Endothelial cell of umbilical vein (primary cell): ENCODE measurements at regions not wholly inside any gene's neighbourhood (a gene's known extent, or its start where the extent isn't known, plus 50 kb on each side); places are given as distances from the start of the nearest gene placed in this dataset.
"Not testable (repeated sequence)": the region's sequence is repeated elsewhere in the genome, so short reads cannot be mapped to it uniquely, and the experiment has no call there.

ENCODE experiments used
- BruUV-seq: library from RNA; stranded (reverse); fragments of 400-500 nt; replicated peaks from 2 replicates; lab custom pipeline; 2021; lab: Mats Ljungman, UMichigan
- CTCF ChIA-PET: fragments of 300-600, 350-600 bp; sonication (Branson Sonifier 250); formaldehyde crosslinking; loops from one replicate; lab custom pipeline; 2021; ENCODE audit warnings: antibody characterized with exemption, inconsistent platforms; lab: Charles Lee
- POLR2A ChIA-PET: fragments of 300-600, 350-600 bp; sonication (Branson Sonifier 250); formaldehyde crosslinking; loops from one replicate; lab custom pipeline; 2021; ENCODE audit warnings: antibody characterized with exemption, inconsistent platforms; lab: Charles Lee
- DNase-seq: peaks from one replicate; pipeline ENCODE4 v3.0.0-alpha.2; 2011; ENCODE audit warnings: low read depth, low spot score
- FAIRE-seq: peaks from 2 replicates; lab custom pipeline; 2011; peaks lifted over from hg19 to GRCh38; lab: Jason Lieb, UNC
- H2AFZ ChIP-seq: 2 replicates; pipeline ENCODE4 v1.6.0; 2012; ENCODE audit warnings: low read depth, low read length, control low read depth, inconsistent platforms
- H3K27ac ChIP-seq: 2 replicates; pipeline ENCODE4 v1.5.1; 2011; ENCODE audit warnings: low read depth, mild to moderate bottlenecking, control low read depth, low read length, moderate library complexity; ENCODE audit not compliant: insufficient read depth
- H3K27me3 ChIP-seq, 2 experiments: 2 replicates each; pipeline versions ENCODE4 v1.6.0 to v1.6.1; 2011; ENCODE audit warnings: low read length in 2 of 2, mixed read lengths in 1 of 2; ENCODE audit not compliant: control insufficient read depth in 2 of 2, insufficient read depth in 2 of 2
- H3K36me3 ChIP-seq, 2 experiments: 2 replicates in 1 of 2; 3 replicates in 1 of 2; pipeline ENCODE4 v1.5.1; 2011; ENCODE audit warnings: low read length in 2 of 2, mild to moderate bottlenecking in 1 of 2, moderate library complexity in 1 of 2; ENCODE audit not compliant: control insufficient read depth in 2 of 2, insufficient read depth in 2 of 2; ENCODE audit errors: extremely low read depth in 1 of 2
- H3K4me1 ChIP-seq: 3 replicates; pipeline ENCODE4 v1.5.1; 2011; ENCODE audit warnings: mild to moderate bottlenecking, low read length; ENCODE audit not compliant: control insufficient read depth, insufficient read depth; ENCODE audit errors: extremely low read depth
- H3K4me2 ChIP-seq: 2 replicates; pipeline ENCODE4 v1.6.1; 2011; ENCODE audit warnings: low read length, control low read depth, mixed read lengths; ENCODE audit not compliant: insufficient read depth
- H3K4me3 ChIP-seq, 3 experiments: fragments of 200-600 bp in 1 of 3; sonication (generic), shearing (Covaris generic) in 1 of 3; replicated peaks in 1 of 3; 2 replicates each; pipeline ENCODE4 v1.5.1; 2011 to 2016; ENCODE audit warnings: control low read depth in 3 of 3, low read length in 3 of 3, mild to moderate bottlenecking in 2 of 3, inconsistent platforms in 1 of 3, low read depth in 1 of 3, moderate library complexity in 1 of 3; ENCODE audit not compliant: insufficient read depth in 1 of 3
- H3K79me2 ChIP-seq: 2 replicates; pipeline ENCODE4 v1.6.0; 2012; ENCODE audit warnings: low read length, inconsistent platforms; ENCODE audit not compliant: control insufficient read depth, insufficient read depth
- H3K9ac ChIP-seq: replicated peaks from 2 replicates; pipeline ENCODE3; 2011; ENCODE audit warnings: low read length, control low read depth; ENCODE audit not compliant: insufficient read depth; ENCODE audit errors: extremely low read depth
- H3K9me1 ChIP-seq: replicated peaks from 3 replicates; pipeline ENCODE4 v1.6.0; 2011; ENCODE audit warnings: mild to moderate bottlenecking, low read length; ENCODE audit not compliant: control insufficient read depth, insufficient read depth; ENCODE audit errors: extremely low read depth
- H3K9me3 ChIP-seq: replicated peaks from 2 replicates; pipeline ENCODE4 v1.5.1; 2012; ENCODE audit warnings: low read length, inconsistent platforms; ENCODE audit not compliant: control insufficient read depth, insufficient read depth
- H4K20me1 ChIP-seq: replicated peaks from 2 replicates; pipeline ENCODE3; 2011; ENCODE audit warnings: mild to moderate bottlenecking, low read length; ENCODE audit not compliant: control insufficient read depth, insufficient read depth; ENCODE audit errors: extremely low read depth
- CTCF ChIP-seq, 2 donors: IDR thresholded peaks; 1 replicate in 1 of 2; 2 replicates in 1 of 2; pipeline ENCODE4 v1.5.1; 2011; ENCODE audit warnings: low read length in 2 of 2, mild to moderate bottlenecking in 2 of 2, moderate library complexity in 2 of 2, control low read depth in 1 of 2, inconsistent platforms in 1 of 2, low read depth in 1 of 2; ENCODE audit not compliant: insufficient read depth in 1 of 2; ENCODE audit errors: extremely low read depth in 1 of 2
- EZH2 ChIP-seq: IDR thresholded peaks from 2 replicates; pipeline ENCODE4 v1.6.1; 2012; ENCODE audit warnings: borderline replicate concordance, low read depth, mild to moderate bottlenecking, moderate library complexity, low read length, inconsistent platforms; ENCODE audit not compliant: severe bottlenecking
- GATA2 ChIP-seq: IDR thresholded peaks from 2 replicates; pipeline ENCODE4 v1.7.0; 2011; ENCODE audit warnings: low read depth, mild to moderate bottlenecking, moderate library complexity, mixed read lengths, low read length; ENCODE audit not compliant: insufficient read length, insufficient read depth
- JUN ChIP-seq: IDR thresholded peaks from 2 replicates; pipeline ENCODE4 v1.6.1; 2011; ENCODE audit warnings: borderline replicate concordance, low read depth; ENCODE audit not compliant: insufficient read length, insufficient read depth
- POLR2A ChIP-seq: IDR thresholded peaks from 2 replicates; pipeline ENCODE4 v1.6.1; 2012; ENCODE audit warnings: low read depth, mild to moderate bottlenecking, control low read depth, low read length
- dilution Hi-C: fragments of 300-500 bp; cut with MboI; formaldehyde crosslinking; loops from one replicate; pipeline ENCODE4 v1.15.0; 2019; ENCODE audit warnings: low sequenced_read_pairs; ENCODE audit not compliant: extremely low pct_ligation_motif_present
- intact Hi-C: fragments of 100-400 bp; cut with micrococcal nuclease; formaldehyde crosslinking; loops from one replicate; pipeline ENCODE4 v1.10.0; 2022

- Histone ChIP-seq H3K36me3 (no peaks in the 10 kb centered on the region), H3K4me2 (no peak overlapping the region), H3K9ac (no peak overlapping the region), H4K20me1 (no peaks in the 10 kb centered on the region), H3K27me3 (peaks cover 0 to 1% of the 10 kb centered on the region in 2 experiments), H3K79me2 (no peaks in the 10 kb centered on the region), H2AFZ (no peak overlapping the region), H3K4me1 (no peaks in the 10 kb centered on the region), H3K27ac (no peak overlapping the region), H3K4me3 (no peak overlapping the region), H3K9me3 (no peaks in the 10 kb centered on the region), H3K9me1 (no peaks in the 10 kb centered on the region)
- ChIA-PET CTCF (no interaction called here), POLR2A (no interaction called here)
- FAIRE-seq (no peak), DNase-seq (no peak)
- no TSS peak for BruUV-seq
- intact Hi-C loops (no loop called here), dilution Hi-C loops (no loop called here)
- no peak for TF ChIP-seq EZH2
- no peak for TF ChIP-seq JUN
- TF ChIP-seq CTCF (IDR thresholded peaks at IDR 0.05; ENCODE audit: extremely low read depth in 1 of 2, insufficient read depth in 1 of 2, low read depth in 1 of 2, low read length in 2 of 2): no peak
- no peak for TF ChIP-seq POLR2A
- TF ChIP-seq GATA2: no peak
Measured at GRCh38 chr1:168403140-168403539, 122.5 kb downstream of the TBX19 start.

- H3K9me3 ChIP-seq, H4K20me1 ChIP-seq, POLR2A ChIA-PET, H2AFZ ChIP-seq, BruUV-seq, intact Hi-C loops, H3K36me3 ChIP-seq, H3K4me3 ChIP-seq, H3K4me1 ChIP-seq, H3K27me3 ChIP-seq, H3K27ac ChIP-seq, H3K9ac ChIP-seq, H3K79me2 ChIP-seq, CTCF ChIA-PET, FAIRE-seq, H3K9me1 ChIP-seq, dilution Hi-C loops, DNase-seq, H3K4me2 ChIP-seq: not testable (repeated sequence)
Measured at GRCh38 chr1:168402466-168402865, 121.8 kb downstream of the TBX19 start.
